Hematopoietic multipotent progenitor cell treated with erythropoietin and hydrocortisone succinate and interleukin-3 and kit ligand, for 15 days (in vitro differentiated cells): ENCODE measurements at regions not wholly inside any gene's neighbourhood (a gene's known extent, or its start where the extent isn't known, plus 50 kb on each side); places are given as distances from the start of the nearest gene placed in this dataset.
"Not testable (repeated sequence)": the region's sequence is repeated elsewhere in the genome, so short reads cannot be mapped to it uniquely, and the experiment has no call there.

Source experiments
- DNase-seq: peaks from one replicate; pipeline ENCODE4 v3.0.0-alpha.2; 2015; ENCODE audit warnings: low spot score

- DNase-seq: no peak
These were observed 280.0 kb upstream of the NRG3 start for GRCh38 chr10:81594991-81595390.

GRCh38 chr10:81600185-81600584, 274.8 kb upstream of the NRG3 start:
- DNase-seq: no peak

GRCh38 chr10:81603106-81603620, 271.8 kb upstream of the NRG3 start:
- DNase-seq: no peak

GRCh38 chr10:81644485-81644884, 230.5 kb upstream of the NRG3 start:
- not testable (repeated sequence) for DNase-seq

- DNase-seq: no peak
These were observed 219.0 kb upstream of the NRG3 start for GRCh38 chr10:81655986-81656385.

GRCh38 chr10:81662837-81663236, 212.2 kb upstream of the NRG3 start:
- no peak for DNase-seq

- DNase-seq: not testable (repeated sequence)
These were observed 210.2 kb upstream of the NRG3 start for GRCh38 chr10:81664800-81665199.

- no peak for DNase-seq
These were observed 200.1 kb upstream of the NRG3 start for GRCh38 chr10:81674941-81675340.

- no peak for DNase-seq
These were observed 195.7 kb upstream of the NRG3 start for GRCh38 chr10:81679291-81679690.

- no peak for DNase-seq
These were observed 194.6 kb upstream of the NRG3 start for GRCh38 chr10:81680359-81680758.

GRCh38 chr10:81688459-81688858, 186.5 kb upstream of the NRG3 start:
- no peak for DNase-seq

- no peak for DNase-seq
These were observed 178.2 kb upstream of the NRG3 start for GRCh38 chr10:81696609-81697388.

GRCh38 chr10:81704596-81704995, 170.4 kb upstream of the NRG3 start:
- DNase-seq: no peak

- no peak for DNase-seq
These were observed 166.6 kb upstream of the NRG3 start for GRCh38 chr10:81708416-81708815.

- no peak for DNase-seq
These were observed 166.1 kb upstream of the NRG3 start for GRCh38 chr10:81708929-81709328.

- DNase-seq: no peak
These were observed 152.6 kb upstream of the NRG3 start for GRCh38 chr10:81722399-81722798.

- DNase-seq: no peak
These were observed 150.6 kb upstream of the NRG3 start for GRCh38 chr10:81724431-81724830.

- DNase-seq: no peak
These were observed 149.1 kb upstream of the NRG3 start for GRCh38 chr10:81725851-81726250.

GRCh38 chr10:81728692-81729091, 146.3 kb upstream of the NRG3 start:
- no peak for DNase-seq

- DNase-seq: no peak
These were observed 144.1 kb upstream of the NRG3 start for GRCh38 chr10:81730891-81731290.

- DNase-seq: no peak
These were observed 141.5 kb upstream of the NRG3 start for GRCh38 chr10:81733542-81733941.

GRCh38 chr10:81735167-81735566, 139.8 kb upstream of the NRG3 start:
- not testable (repeated sequence) for DNase-seq

- DNase-seq: no peak
These were observed 115.9 kb upstream of the NRG3 start for GRCh38 chr10:81759111-81759510.

- no peak for DNase-seq
These were observed 90.8 kb upstream of the NRG3 start for GRCh38 chr10:81784111-81784597.
